Fibroblast of lung (primary cell): ENCODE measurements at regions not wholly inside any gene's neighbourhood (a gene's known extent, or its start where the extent isn't known, plus 50 kb on each side); places are given as distances from the start of the nearest gene placed in this dataset.

Experiments
- DNase-seq, 2 donors: peaks; one replicate each; pipeline versions ENCODE4 v3.0.0 to v3.0.0-alpha.2; 2010; ENCODE audit warnings: low read depth in 2 of 2
- H2AFZ ChIP-seq: 2 replicates; pipeline ENCODE4 v1.5.1; 2012; ENCODE audit warnings: low read length, control low read depth, inconsistent platforms
- H3K27ac ChIP-seq: 2 replicates; pipeline ENCODE4 v1.5.1; 2011; ENCODE audit warnings: low read length, control low read depth; ENCODE audit not compliant: insufficient read depth
- H3K27me3 ChIP-seq: 2 replicates; pipeline ENCODE4 v1.5.1; 2011; ENCODE audit warnings: mild to moderate bottlenecking, low read length; ENCODE audit not compliant: control insufficient read depth, insufficient read depth
- H3K36me3 ChIP-seq: 2 replicates; pipeline ENCODE4 v1.5.1; 2011; ENCODE audit warnings: low read length; ENCODE audit not compliant: control insufficient read depth, insufficient read depth
- H3K4me1 ChIP-seq: 2 replicates; pipeline ENCODE4 v1.5.1; 2011; ENCODE audit warnings: low read length; ENCODE audit not compliant: control insufficient read depth, insufficient read depth; ENCODE audit errors: extremely low read depth
- H3K4me2 ChIP-seq: 2 replicates; pipeline ENCODE4 v1.5.1; 2011; ENCODE audit warnings: low read length, control low read depth; ENCODE audit not compliant: insufficient read depth; ENCODE audit errors: extremely low read depth
- H3K4me3 ChIP-seq, 4 experiments: fragments of 200-600 bp in 1 of 4; sonication (generic) in 1 of 4; replicated peaks in 1 of 4; 2 replicates each; pipeline ENCODE4 v1.5.1; 2011 to 2016; ENCODE audit warnings: low read length in 4 of 4, low read depth in 3 of 4, mild to moderate bottlenecking in 3 of 4, control low read depth in 2 of 4, inconsistent platforms in 1 of 4, mixed read lengths in 1 of 4; ENCODE audit not compliant: insufficient read depth in 1 of 4; ENCODE audit errors: control extremely low read depth in 1 of 4
- H3K79me2 ChIP-seq: 2 replicates; pipeline ENCODE4 v1.5.1; 2012; ENCODE audit warnings: mild to moderate bottlenecking, low read length, inconsistent platforms; ENCODE audit not compliant: control insufficient read depth, insufficient read depth
- H3K9ac ChIP-seq: 2 replicates; pipeline ENCODE4 v1.5.1; 2011; ENCODE audit warnings: mild to moderate bottlenecking, low read length, control low read depth; ENCODE audit not compliant: insufficient read depth
- H3K9me3 ChIP-seq: 2 replicates; pipeline ENCODE4 v1.5.1; 2012; ENCODE audit warnings: low read depth, low read length; ENCODE audit not compliant: control insufficient read depth, insufficient read depth
- H4K20me1 ChIP-seq: 2 replicates; pipeline ENCODE4 v1.5.1; 2011; ENCODE audit warnings: low read length; ENCODE audit not compliant: control insufficient read depth, insufficient read depth; ENCODE audit errors: extremely low read depth
- CTCF ChIP-seq, 2 donors: IDR thresholded peaks in 1 of 2; conservative IDR thresholded peaks in 1 of 2; 1 replicate in 1 of 2; 2 replicates in 1 of 2; pipeline ENCODE4 v1.5.1; 2011 to 2012; ENCODE audit warnings: low read length in 2 of 2, control low read depth in 1 of 2, inconsistent platforms in 1 of 2, low read depth in 1 of 2, mild to moderate bottlenecking in 1 of 2
- EZH2 ChIP-seq: IDR thresholded peaks from 2 replicates; pipeline ENCODE4 v1.5.1; 2012; ENCODE audit warnings: low read length, control low read depth, mild to moderate bottlenecking; ENCODE audit errors: missing control alignments

- no peak overlapping the region for H3K4me3 ChIP-seq
- no peaks in the 10 kb centered on the region for H3K79me2 ChIP-seq
- H3K27me3 ChIP-seq: no peaks in the 10 kb centered on the region
- DNase-seq: no peak
- H3K36me3 ChIP-seq: no peaks in the 10 kb centered on the region
- TF ChIP-seq CTCF (conservative IDR thresholded peaks at IDR 0.05 in 1 of 2, IDR thresholded peaks at IDR 0.05 in 1 of 2; ENCODE audit: low read depth in 1 of 2, low read length in 2 of 2) (no peak), EZH2 (no peak)
- H2AFZ ChIP-seq: no peak overlapping the region
- H3K27ac ChIP-seq: no peak overlapping the region
- no peak overlapping the region for H3K4me2 ChIP-seq
- H3K9ac ChIP-seq: no peak overlapping the region
- no peaks in the 10 kb centered on the region for H4K20me1 ChIP-seq
- H3K9me3 ChIP-seq: no peaks in the 10 kb centered on the region
- H3K4me1 ChIP-seq: no peaks in the 10 kb centered on the region
These were observed 175.5 kb downstream of the NXNL2 start for GRCh38 chr9:88710449-88710848.

- Histone ChIP-seq H2AFZ (no peak overlapping the region), H3K4me3 (no peak overlapping the region), H3K36me3 (no peaks in the 10 kb centered on the region), H3K4me1 (no peaks in the 10 kb centered on the region), H3K9ac (no peak overlapping the region), H3K4me2 (no peak overlapping the region), H3K9me3 (no peaks in the 10 kb centered on the region), H4K20me1 (no peaks in the 10 kb centered on the region), H3K27ac (no peak overlapping the region), H3K27me3 (no peaks in the 10 kb centered on the region), H3K79me2 (no peaks in the 10 kb centered on the region)
- TF ChIP-seq CTCF (conservative IDR thresholded peaks at IDR 0.05 in 1 of 2, IDR thresholded peaks at IDR 0.05 in 1 of 2; ENCODE audit: low read depth in 1 of 2, low read length in 2 of 2) (no peak), EZH2 (no peak)
- DNase-seq: no peak
These were observed 176.7 kb downstream of the NXNL2 start for GRCh38 chr9:88711719-88712118.

GRCh38 chr9:88712484-88712883 lies 177.5 kb downstream of the NXNL2 start:
- TF ChIP-seq CTCF (conservative IDR thresholded peaks at IDR 0.05 in 1 of 2, IDR thresholded peaks at IDR 0.05 in 1 of 2; ENCODE audit: low read depth in 1 of 2, low read length in 2 of 2) (no peak), EZH2 (no peak)
- Histone ChIP-seq H2AFZ (no peak overlapping the region), H3K4me1 (no peaks in the 10 kb centered on the region), H3K27me3 (no peaks in the 10 kb centered on the region), H3K36me3 (no peaks in the 10 kb centered on the region), H3K4me3 (no peak overlapping the region), H3K27ac (no peak overlapping the region), H3K9me3 (no peaks in the 10 kb centered on the region), H3K9ac (no peak overlapping the region), H3K79me2 (no peaks in the 10 kb centered on the region), H3K4me2 (no peak overlapping the region), H4K20me1 (no peaks in the 10 kb centered on the region)
- DNase-seq: no peak
